Suppressor macrophage treated with lipopolysaccharide for 1 hour (primary cell): ENCODE measurements at regions not wholly inside any gene's neighbourhood (a gene's known extent, or its start where the extent isn't known, plus 50 kb on each side); places are given as distances from the start of the nearest gene placed in this dataset.

Source experiments
- DNase-seq, 3 donors: peaks; one replicate each; pipeline ENCODE4 v3.0.0-alpha.2; 2020 to 2022

- no peak for DNase-seq
These were observed 55.3 kb upstream of the POM121L12 start for GRCh38 chr7:52980129-52980528.

GRCh38 chr7:52973126-52973525 lies 62.3 kb upstream of the POM121L12 start:
- no peak for DNase-seq

GRCh38 chr7:52962402-52963076 lies 72.9 kb upstream of the POM121L12 start:
- no peak for DNase-seq

- DNase-seq = no peak
These were observed 74.3 kb upstream of the POM121L12 start for GRCh38 chr7:52961084-52961483.

GRCh38 chr7:52959878-52960660 lies 75.4 kb upstream of the POM121L12 start:
- DNase-seq = no peak

- no peak for DNase-seq
These were observed 76.1 kb upstream of the POM121L12 start for GRCh38 chr7:52959336-52959735.

- no peak for DNase-seq
These were observed 76.8 kb upstream of the POM121L12 start for GRCh38 chr7:52958621-52959140.

GRCh38 chr7:52956379-52956915 lies 79.0 kb upstream of the POM121L12 start:
- DNase-seq = no peak

GRCh38 chr7:52955522-52955921 lies 79.9 kb upstream of the POM121L12 start:
- no peak for DNase-seq

GRCh38 chr7:52944921-52945320 lies 90.5 kb upstream of the POM121L12 start:
- no peak for DNase-seq

- DNase-seq = no peak
These were observed 95.0 kb upstream of the POM121L12 start for GRCh38 chr7:52940481-52940880.

- no peak for DNase-seq
These were observed 96.8 kb upstream of the POM121L12 start for GRCh38 chr7:52938455-52939133.

- no peak for DNase-seq
These were observed 98.7 kb upstream of the POM121L12 start for GRCh38 chr7:52936750-52937149.

GRCh38 chr7:52928591-52928990 lies 106.8 kb upstream of the POM121L12 start:
- DNase-seq = no peak

- no peak for DNase-seq
These were observed 110.1 kb upstream of the POM121L12 start for GRCh38 chr7:52925332-52925731.

GRCh38 chr7:52920977-52921376 lies 114.5 kb upstream of the POM121L12 start:
- no peak for DNase-seq

- no peak for DNase-seq
These were observed 117.4 kb upstream of the POM121L12 start for GRCh38 chr7:52917982-52918578.

- no peak for DNase-seq
These were observed 123.6 kb upstream of the POM121L12 start for GRCh38 chr7:52911795-52912194.

GRCh38 chr7:52911326-52911725 lies 124.1 kb upstream of the POM121L12 start:
- no peak for DNase-seq

- no peak for DNase-seq
These were observed 125.5 kb upstream of the POM121L12 start for GRCh38 chr7:52909935-52910334.

GRCh38 chr7:52909131-52909530 lies 126.3 kb upstream of the POM121L12 start:
- no peak for DNase-seq

GRCh38 chr7:52897713-52898112 lies 137.7 kb upstream of the POM121L12 start:
- no peak for DNase-seq

- no peak for DNase-seq
These were observed 138.1 kb upstream of the POM121L12 start for GRCh38 chr7:52897288-52897687.
